HG02759 (cell line): ENCODE measurements at regions not wholly inside any gene's neighbourhood (a gene's known extent, or its start where the extent isn't known, plus 50 kb on each side); places are given as distances from the start of the nearest gene placed in this dataset.

Experiments used
- ATAC-seq: cut with Tn5 transposase; IDR thresholded peaks from one replicate; pipeline ENCODE4 v1.9.1; 2021; ENCODE audit warnings: mild to moderate bottlenecking, moderate library complexity; ENCODE audit not compliant: unreplicated experiment

- ATAC-seq, result no peak
Observed at GRCh38 chr7:85602196-85602595, 415.3 kb upstream of the SEMA3D start.

DNA sequence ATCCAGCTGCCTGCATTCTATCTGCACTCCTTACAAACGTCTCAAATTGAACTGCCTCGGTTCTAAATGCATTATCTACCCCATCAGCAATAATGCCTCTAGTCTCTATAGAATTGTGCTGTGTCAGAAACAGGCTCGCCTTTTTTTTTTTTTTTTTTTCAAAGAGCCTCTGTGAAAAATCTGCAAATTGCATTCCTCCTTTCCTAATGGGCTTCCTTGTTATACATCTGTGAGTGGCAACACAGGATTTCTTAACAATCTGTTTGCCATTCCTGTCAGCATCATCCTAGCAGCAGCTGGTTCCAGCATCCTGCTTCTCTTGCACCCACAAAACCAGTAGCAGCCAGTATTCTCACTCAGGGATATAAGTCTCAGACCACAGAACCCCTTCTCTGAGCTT, 413.5 kb upstream of the SEMA3D start:
- ATAC-seq, result no peak

DNA sequence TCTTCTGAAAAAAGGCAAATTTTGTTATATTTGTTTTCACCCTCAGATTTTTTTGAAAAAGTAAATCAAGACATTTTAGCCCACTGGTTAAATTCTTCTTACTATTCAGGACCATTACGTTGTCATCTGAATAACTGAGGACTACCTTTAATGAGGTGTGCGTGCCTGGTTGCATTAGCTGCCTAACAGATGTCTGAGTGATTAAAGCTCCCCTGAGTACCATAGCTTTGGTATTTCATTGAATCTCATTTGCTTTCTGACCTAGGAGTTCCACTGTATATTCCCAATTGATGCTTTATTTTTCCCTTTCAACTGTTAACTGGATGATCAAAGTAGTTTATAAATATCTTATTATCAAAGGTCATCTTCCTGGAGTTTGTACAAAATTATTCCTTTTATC, 410.0 kb upstream of the SEMA3D start:
- ATAC-seq, result no peak

DNA sequence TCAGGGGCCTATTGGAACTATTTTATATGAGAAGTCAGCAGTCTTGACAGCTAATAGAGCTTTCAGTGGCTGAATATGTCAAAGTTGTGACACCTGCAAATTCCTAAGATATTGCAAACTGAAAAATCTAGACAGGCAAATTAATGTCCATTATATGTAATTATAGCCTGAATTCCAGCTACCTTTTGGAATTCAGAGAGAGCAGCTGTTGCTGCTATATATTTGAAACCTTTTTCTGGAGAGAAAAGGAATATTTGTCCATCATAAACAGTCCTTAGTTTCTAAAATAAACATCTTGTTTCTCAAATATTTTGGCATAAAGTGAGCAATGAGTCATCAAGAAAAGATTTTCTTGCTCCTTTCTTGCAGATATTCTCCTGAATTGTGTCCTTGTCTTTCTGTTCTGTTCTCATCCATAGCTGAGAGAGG, 408.9 kb upstream of the SEMA3D start:
- no peak for ATAC-seq

DNA sequence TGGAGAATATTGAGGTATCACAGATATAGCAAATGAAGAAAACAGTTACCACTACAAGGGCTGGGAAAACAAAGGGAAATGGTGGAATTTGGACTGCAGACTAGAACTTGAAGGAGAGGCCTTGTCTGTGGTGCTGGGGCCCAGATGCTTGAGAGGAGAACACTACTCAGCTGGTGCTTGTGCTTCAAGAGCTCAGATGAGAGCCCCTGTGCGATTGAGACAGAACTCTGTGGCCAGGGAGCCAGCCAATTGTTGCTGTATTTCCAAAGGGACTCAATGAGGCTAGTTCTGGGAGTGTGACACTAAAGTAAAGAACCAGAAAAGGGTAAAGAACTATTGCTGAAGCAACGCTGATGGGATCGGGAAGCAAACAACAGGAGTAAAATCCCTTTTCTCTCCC, 406.5 kb upstream of the SEMA3D start:
- ATAC-seq, result no peak

DNA sequence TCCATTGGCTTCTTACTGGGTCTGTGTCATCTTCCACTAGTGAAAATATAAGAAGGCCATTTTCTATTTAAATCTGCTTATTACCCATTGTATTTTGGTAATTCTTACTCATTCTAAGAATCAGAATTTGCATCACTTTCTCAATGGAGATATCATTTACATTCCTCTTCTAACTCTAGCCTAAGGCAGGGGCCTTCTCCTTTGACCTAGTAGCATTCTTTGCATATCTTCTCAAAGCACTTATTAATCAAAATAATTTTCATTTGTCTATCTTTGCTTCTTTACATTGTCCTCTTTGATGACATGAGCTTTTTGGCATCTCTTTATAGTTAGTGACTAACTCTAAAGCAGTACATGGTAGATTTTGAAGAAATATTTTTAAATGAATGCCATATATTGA, 400.9 kb upstream of the SEMA3D start:
- no peak for ATAC-seq

DNA sequence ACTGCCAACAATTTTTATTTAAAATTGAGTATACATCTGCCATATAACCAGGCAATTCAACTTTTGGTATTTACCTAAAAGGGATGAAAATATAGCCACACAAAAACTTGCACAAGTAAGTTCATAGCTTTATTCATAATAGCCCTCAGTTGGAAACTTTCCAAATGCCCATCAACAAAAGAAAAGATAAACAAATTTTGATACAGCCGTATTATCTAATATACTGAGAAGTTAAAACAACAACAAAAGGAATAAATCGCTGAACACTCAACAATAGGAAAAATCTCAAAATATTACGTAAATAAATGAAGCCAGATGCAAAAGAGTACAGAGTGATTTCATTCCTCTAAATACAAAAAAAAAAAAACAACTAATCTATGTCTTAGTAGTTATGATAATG, 399.2 kb upstream of the SEMA3D start:
- no peak for ATAC-seq

DNA sequence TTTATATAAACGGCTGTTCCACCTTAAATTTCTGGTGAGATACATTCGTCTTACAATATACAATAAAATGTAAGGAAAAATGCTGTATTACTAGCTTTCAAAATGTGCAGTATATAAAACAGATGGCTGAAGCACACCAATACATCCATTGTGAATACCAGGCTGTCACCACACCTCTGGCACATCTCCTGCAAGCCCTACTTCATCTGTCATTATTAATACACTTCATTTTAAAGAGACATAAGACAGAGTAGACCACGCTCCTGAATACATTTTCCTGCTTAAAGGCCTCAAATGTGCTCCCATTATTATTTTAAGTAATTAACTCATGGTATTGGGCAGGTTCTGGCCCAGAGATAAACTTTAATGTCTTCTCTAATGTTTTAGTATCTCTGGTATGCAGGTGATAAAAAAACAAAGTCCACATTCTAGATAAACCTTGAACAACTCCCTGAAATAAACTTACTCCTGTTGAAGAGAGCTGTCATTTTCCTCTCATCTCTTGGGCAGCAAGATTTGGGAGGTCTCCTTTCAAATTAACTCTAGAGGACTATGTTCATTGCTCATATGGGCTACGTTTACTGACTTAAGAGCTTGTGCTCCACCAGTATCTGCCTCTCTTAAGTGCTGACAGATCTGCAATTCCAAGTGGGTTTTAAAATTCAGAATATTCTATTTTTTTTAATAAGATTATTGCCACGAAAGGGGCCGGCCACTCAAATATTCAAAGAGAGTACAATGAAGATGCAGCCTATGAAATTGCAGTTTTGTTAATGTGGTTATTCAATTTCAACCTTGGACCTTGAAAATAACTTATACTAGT, 396.5 kb upstream of the SEMA3D start:
- no peak for ATAC-seq

- no peak for ATAC-seq
Observed at GRCh38 chr7:85573844-85574243, 387.0 kb upstream of the SEMA3D start.

- no peak for ATAC-seq
Observed at GRCh38 chr7:85573346-85573745, 386.5 kb upstream of the SEMA3D start.

DNA sequence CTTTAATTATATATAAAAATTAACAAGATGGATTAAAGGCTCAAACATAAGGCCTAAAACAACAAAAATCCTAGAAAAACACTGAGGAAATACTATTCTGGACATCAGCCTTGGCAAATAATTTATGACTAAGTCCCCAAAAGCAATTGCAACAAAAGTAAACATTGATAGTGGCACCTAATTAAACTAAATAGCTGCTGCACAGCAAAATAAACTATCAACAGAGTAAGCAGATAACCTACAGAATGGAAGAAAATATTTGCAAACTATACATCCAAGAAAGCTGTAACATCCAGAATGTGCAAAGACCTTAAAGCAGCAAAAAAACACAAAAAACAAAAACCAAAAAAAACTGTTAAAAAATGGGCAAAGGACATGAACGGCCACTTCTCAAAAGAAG, 384.0 kb upstream of the SEMA3D start:
- no peak for ATAC-seq

GRCh38 chr7:85567983-85568382, 381.1 kb upstream of the SEMA3D start:
- no peak for ATAC-seq

- no peak for ATAC-seq
Observed at GRCh38 chr7:85566095-85566794, 379.4 kb upstream of the SEMA3D start.

DNA sequence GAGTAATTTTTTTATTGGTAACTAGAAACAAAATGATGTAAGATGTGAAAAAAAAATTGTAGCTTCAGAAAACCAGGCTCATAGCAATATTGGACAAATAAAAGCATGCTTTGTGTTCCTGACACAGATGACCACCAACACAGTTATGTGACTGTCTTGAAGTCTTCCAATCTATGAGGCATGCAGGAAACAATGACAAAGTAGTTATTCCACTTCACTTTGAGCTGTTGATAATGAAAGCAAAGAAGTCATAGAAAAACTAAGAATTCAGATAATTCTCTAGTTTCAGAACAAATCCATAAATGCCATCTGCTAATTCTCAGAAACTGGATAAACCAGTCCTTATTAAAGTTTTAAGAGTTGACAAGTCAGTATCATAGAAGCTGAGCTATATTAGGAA, 378.4 kb upstream of the SEMA3D start:
- ATAC-seq, result no peak

GRCh38 chr7:85564861-85565260, 378.0 kb upstream of the SEMA3D start:
- ATAC-seq, result no peak

GRCh38 chr7:85561706-85562105, 374.9 kb upstream of the SEMA3D start:
- ATAC-seq, result no peak

DNA sequence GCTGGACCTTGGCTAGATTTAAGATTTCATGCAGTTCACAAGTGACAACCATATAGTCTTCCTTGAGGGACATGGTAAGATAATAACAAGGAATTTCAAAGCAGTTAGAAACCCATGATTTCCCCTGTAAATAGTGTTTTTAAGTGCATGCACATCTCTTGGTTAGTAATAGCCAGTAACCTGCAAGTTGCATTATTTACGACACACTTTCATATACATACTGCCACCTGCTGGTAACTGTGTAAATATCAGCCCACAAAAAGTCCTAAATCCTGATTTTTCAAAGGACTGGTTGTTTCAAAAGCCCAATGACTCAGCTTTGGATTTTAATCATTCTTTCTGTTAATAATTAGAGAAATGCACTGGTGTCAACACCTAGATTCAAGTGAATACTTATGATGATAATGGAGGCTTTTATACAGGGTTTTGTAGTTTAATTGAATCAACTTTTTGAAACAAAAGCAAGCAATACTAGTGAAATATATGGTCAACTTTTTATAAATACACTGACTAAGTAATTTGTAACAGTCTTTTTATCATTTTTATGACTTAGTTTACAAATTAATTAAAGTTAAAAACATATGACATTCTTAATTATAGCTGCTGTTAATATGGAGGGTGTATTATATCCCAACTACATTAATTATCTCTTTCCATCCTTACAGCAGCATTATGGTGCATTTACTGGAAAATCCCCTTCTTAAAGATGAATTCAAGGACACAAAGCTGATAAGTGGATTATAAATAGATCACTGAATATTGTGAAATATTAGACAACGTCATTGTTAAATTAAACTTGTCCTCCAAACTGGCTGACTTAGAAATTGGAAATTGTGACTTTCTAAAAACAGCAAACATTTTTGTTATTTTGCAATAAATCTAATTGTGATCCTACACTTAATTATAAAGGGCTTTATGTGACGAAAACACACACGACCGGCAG, 367.7 kb upstream of the SEMA3D start:
- peak; percentile 83 for ATAC-seq

DNA sequence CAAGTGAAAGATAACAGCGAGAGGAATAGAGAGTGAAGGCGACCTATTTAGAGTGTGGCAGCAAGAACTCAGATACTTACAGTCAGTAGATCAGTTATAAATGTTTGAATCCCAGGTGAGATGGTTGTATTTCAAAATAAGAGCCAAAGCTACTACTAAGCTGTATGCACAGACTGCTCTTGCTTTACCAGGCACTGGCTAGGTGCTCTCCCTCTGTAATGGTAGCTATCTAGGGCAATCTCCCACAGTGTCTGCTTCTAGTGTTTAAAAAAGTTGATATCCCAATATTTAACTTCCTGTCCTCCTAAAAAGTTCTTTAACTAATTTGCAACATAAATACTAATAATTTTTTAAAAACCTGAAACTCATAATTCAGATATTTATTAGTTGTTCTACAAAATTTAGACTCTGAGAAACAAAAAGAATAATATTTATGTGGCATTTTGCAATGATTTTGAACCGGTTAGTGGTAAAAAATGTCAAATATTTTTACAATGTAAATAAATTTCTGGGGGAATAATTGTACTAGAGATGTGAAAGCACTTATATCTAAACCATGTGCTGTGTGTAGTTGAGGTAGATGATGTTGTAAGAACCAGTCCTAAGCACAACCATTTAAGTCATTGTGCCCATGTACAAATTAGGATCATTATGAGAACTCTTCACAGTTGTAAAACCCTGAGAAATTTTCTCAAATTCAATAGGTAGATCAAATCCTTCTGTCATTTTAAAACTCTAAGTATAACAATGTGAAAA, 349.3 kb upstream of the SEMA3D start:
- no peak for ATAC-seq

GRCh38 chr7:85529831-85530230, 343.0 kb upstream of the SEMA3D start:
- ATAC-seq, result no peak

DNA sequence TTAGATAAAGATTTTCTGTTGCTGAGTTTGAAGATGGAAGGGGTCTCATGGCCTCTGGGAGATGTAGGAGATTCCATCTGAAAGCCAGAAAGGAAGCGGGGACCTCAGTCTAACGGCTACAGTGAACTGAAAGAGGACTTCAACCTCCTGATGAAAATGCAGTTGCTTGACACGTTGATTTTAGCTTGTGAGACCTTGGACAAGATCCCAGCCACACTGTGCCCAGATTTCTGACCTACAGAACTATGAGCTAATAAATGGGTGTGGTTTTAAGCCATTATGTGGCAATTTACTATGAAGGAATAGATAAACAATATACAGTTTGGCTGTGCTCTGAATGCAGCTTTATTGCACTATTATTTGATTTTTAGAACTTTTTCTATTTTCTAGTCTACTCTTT, 342.3 kb upstream of the SEMA3D start:
- no peak for ATAC-seq

GRCh38 chr7:85528581-85528980, 341.7 kb upstream of the SEMA3D start:
- ATAC-seq, result no peak
